Lower lobe of right lung (tissue), 2 donors: ENCODE measurements at regions not wholly inside any gene's neighbourhood (a gene's known extent, or its start where the extent isn't known, plus 50 kb on each side); places are given as distances from the start of the nearest gene placed in this dataset.

Source experiments
- ATAC-seq, 2 donors: fragments of 200-7000 bp; cut with Tn5 transposase; one replicate each; pipeline ENCODE4 v1.9.1; 2020 to 2022; ENCODE audit warnings: mild to moderate bottlenecking in 2 of 2, moderate library complexity in 2 of 2
- DNase-seq: peaks from one replicate; pipeline ENCODE4 v3.0.0-alpha.2; 2020
- H3K27ac ChIP-seq: fragments of 200-600 bp; one replicate; pipeline ENCODE4 v1.8.0; 2022
- H3K27me3 ChIP-seq: fragments of 200-600 bp; one replicate; pipeline ENCODE4 v1.8.0; 2022; ENCODE audit warnings: low read depth
- H3K36me3 ChIP-seq: fragments of 200-600 bp; one replicate; pipeline ENCODE4 v1.8.0; 2022; ENCODE audit warnings: mild to moderate bottlenecking
- H3K4me1 ChIP-seq: fragments of 200-600 bp; one replicate; pipeline ENCODE4 v1.8.0; 2022
- H3K4me3 ChIP-seq: fragments of 200-600 bp; one replicate; pipeline ENCODE4 v1.8.0; 2022; ENCODE audit warnings: mild to moderate bottlenecking
- H3K9me3 ChIP-seq: fragments of 200-600 bp; one replicate; pipeline ENCODE4 v1.8.0; 2022
- CTCF ChIP-seq: fragments of 200-600 bp; IDR thresholded peaks from one replicate; pipeline ENCODE4 v1.8.0; 2022; ENCODE audit warnings: antibody characterized with exemption, mild to moderate bottlenecking
- intact Hi-C: fragments of 100-400 bp; cut with DNase I; formaldehyde crosslinking; loops from one replicate; pipeline ENCODE4 v1.11.0; 2022
- donor health status: DM: no; HTN: yes; CAD: no; lungs with severe emphysema.

GRCh38 chr7:16046041-16046440 is 359.6 kb upstream of the MEOX2 start:
- no peak for TF ChIP-seq CTCF
- no peak overlapping the region for H3K27ac ChIP-seq
- intact Hi-C loops = no loop called here
- H3K9me3 ChIP-seq = no peaks in the 10 kb centered on the region
- DNase-seq (no peak), ATAC-seq (no peak)
- no peaks in the 10 kb centered on the region for H3K36me3 ChIP-seq
- no peaks in the 10 kb centered on the region for H3K4me1 ChIP-seq
- H3K4me3 ChIP-seq = no peak overlapping the region
- no peaks in the 10 kb centered on the region for H3K27me3 ChIP-seq

- H3K4me1 ChIP-seq = no peaks in the 10 kb centered on the region
- no peak overlapping the region for H3K27ac ChIP-seq
- TF ChIP-seq CTCF = no peak
- no peak overlapping the region for H3K4me3 ChIP-seq
- intact Hi-C loops = no loop called here
- H3K9me3 ChIP-seq = no peaks in the 10 kb centered on the region
- no peaks in the 10 kb centered on the region for H3K36me3 ChIP-seq
- DNase-seq (no peak), ATAC-seq (no peak)
- no peaks in the 10 kb centered on the region for H3K27me3 ChIP-seq
These were observed 358.8 kb upstream of the MEOX2 start for GRCh38 chr7:16045296-16045695.

GRCh38 chr7:16044645-16045044 is 358.2 kb upstream of the MEOX2 start:
- DNase-seq = no peak
- ATAC-seq = no peak
- H3K27ac ChIP-seq = no peak overlapping the region
- H3K27me3 ChIP-seq = no peaks in the 10 kb centered on the region
- intact Hi-C loops = no loop called here
- H3K4me3 ChIP-seq = no peak overlapping the region
- no peaks in the 10 kb centered on the region for H3K4me1 ChIP-seq
- TF ChIP-seq CTCF = no peak
- no peaks in the 10 kb centered on the region for H3K36me3 ChIP-seq
- no peaks in the 10 kb centered on the region for H3K9me3 ChIP-seq

- DNase-seq = no peak
These were observed 353.9 kb upstream of the MEOX2 start for GRCh38 chr7:16040346-16040745.

GRCh38 chr7:16038906-16039305 is 352.4 kb upstream of the MEOX2 start:
- H3K4me3 ChIP-seq = no peak overlapping the region
- no peaks in the 10 kb centered on the region for H3K4me1 ChIP-seq
- H3K36me3 ChIP-seq = no peaks in the 10 kb centered on the region
- no peak for TF ChIP-seq CTCF
- H3K27me3 ChIP-seq = no peaks in the 10 kb centered on the region
- no peak for ATAC-seq
- H3K9me3 ChIP-seq = no peaks in the 10 kb centered on the region
- H3K27ac ChIP-seq = no peak overlapping the region
- DNase-seq = no peak
- intact Hi-C loops = no loop called here

More at GRCh38 chr7:16040346-16040745, 353.9 kb upstream of the MEOX2 start:
- H3K36me3 ChIP-seq = no peaks in the 10 kb centered on the region
- H3K4me1 ChIP-seq = no peaks in the 10 kb centered on the region
- H3K9me3 ChIP-seq = no peaks in the 10 kb centered on the region
- H3K4me3 ChIP-seq = no peak overlapping the region
- H3K27me3 ChIP-seq = no peaks in the 10 kb centered on the region
- ATAC-seq = no peak
- no peak overlapping the region for H3K27ac ChIP-seq
- TF ChIP-seq CTCF = no peak
- intact Hi-C loops = no loop called here

GRCh38 chr7:16035392-16035791 is 348.9 kb upstream of the MEOX2 start:
- ATAC-seq = no peak
- Histone ChIP-seq H3K27ac (no peak overlapping the region), H3K4me3 (no peak overlapping the region), H3K9me3 (no peaks in the 10 kb centered on the region), H3K4me1 (no peaks in the 10 kb centered on the region), H3K27me3 (no peaks in the 10 kb centered on the region), H3K36me3 (no peaks in the 10 kb centered on the region)
- TF ChIP-seq CTCF = no peak
- intact Hi-C loops = no loop called here
- DNase-seq = no peak
